Liver (tissue), 7 donors: ENCODE measurements at regions not wholly inside any gene's neighbourhood (a gene's known extent, or its start where the extent isn't known, plus 50 kb on each side); places are given as distances from the start of the nearest gene placed in this dataset.

Experiments used
- DNase-seq: peaks from one replicate; pipeline ENCODE4 v3.0.0-alpha.2; 2017; ENCODE audit warnings: low spot score
- H3K27ac ChIP-seq, 2 donors: one replicate each; pipeline ENCODE4 v1.7.0; 2013; ENCODE audit warnings: inconsistent platforms in 2 of 2, low read length in 2 of 2, control low read depth in 1 of 2, low read depth in 1 of 2, mild to moderate bottlenecking in 1 of 2
- H3K27me3 ChIP-seq, 4 donors: one replicate each; pipeline versions ENCODE4 v1.6.1 to v1.7.0; 2013; ENCODE audit warnings: low read length in 3 of 4, inconsistent platforms in 1 of 4, mild to moderate bottlenecking in 1 of 4, moderate library complexity in 1 of 4; ENCODE audit not compliant: control insufficient read depth in 4 of 4, insufficient read depth in 4 of 4
- H3K36me3 ChIP-seq, 4 donors: one replicate each; pipeline versions ENCODE4 v1.6.1 to v1.7.0; 2013; ENCODE audit warnings: low read length in 3 of 4, mild to moderate bottlenecking in 3 of 4, low read depth in 1 of 4, moderate library complexity in 1 of 4; ENCODE audit not compliant: control insufficient read depth in 4 of 4, insufficient read depth in 3 of 4
- H3K4me1 ChIP-seq, 4 donors: one replicate each; pipeline versions ENCODE4 v1.6.1 to v1.7.0; 2013; ENCODE audit warnings: low read length in 3 of 4, mild to moderate bottlenecking in 3 of 4, moderate library complexity in 1 of 4; ENCODE audit not compliant: control insufficient read depth in 4 of 4, insufficient read depth in 4 of 4
- H3K4me3 ChIP-seq, 3 donors: one replicate each; pipeline versions ENCODE4 v1.6.1 to v1.7.0; 2013; ENCODE audit warnings: low read length in 3 of 3, control low read depth in 1 of 3, low read depth in 1 of 3, mild to moderate bottlenecking in 1 of 3
- H3K9ac ChIP-seq, 2 donors: one replicate each; pipeline ENCODE4 v1.7.0; 2013; ENCODE audit warnings: low read length in 2 of 2, mild to moderate bottlenecking in 2 of 2, moderate library complexity in 2 of 2, control low read depth in 1 of 2, low read depth in 1 of 2
- H3K9me3 ChIP-seq, 4 donors: one replicate each; pipeline versions ENCODE4 v1.6.1 to v1.7.0; 2013; ENCODE audit warnings: low read length in 3 of 4; ENCODE audit not compliant: control insufficient read depth in 4 of 4
- EGR1 ChIP-seq, 2 donors: IDR thresholded peaks; 2 replicates each; pipeline ENCODE4 v1.6.1; 2016 to 2018; ENCODE audit warnings: antibody characterized with exemption in 2 of 2, low read depth in 2 of 2
- FOXA1 ChIP-seq: IDR thresholded peaks from 2 replicates; pipeline ENCODE4 v1.6.1; 2016; ENCODE audit warnings: antibody characterized with exemption
- FOXA2 ChIP-seq: IDR thresholded peaks from 2 replicates; pipeline ENCODE4 v1.6.1; 2016; ENCODE audit warnings: antibody characterized with exemption
- GABPA ChIP-seq, 2 donors: IDR thresholded peaks in 1 of 2; conservative IDR thresholded peaks in 1 of 2; 2 replicates each; pipeline ENCODE4 v1.6.1; 2016; ENCODE audit warnings: antibody characterized with exemption in 2 of 2, mild to moderate bottlenecking in 1 of 2, moderate library complexity in 1 of 2
- HNF4A ChIP-seq, 2 donors: conservative IDR thresholded peaks; 2 replicates each; pipeline ENCODE4 v1.6.1; 2016; ENCODE audit warnings: antibody characterized with exemption in 2 of 2, mild to moderate bottlenecking in 2 of 2
- HNF4G ChIP-seq: IDR thresholded peaks from 2 replicates; pipeline ENCODE4 v1.6.1; 2016; ENCODE audit warnings: antibody characterized with exemption
- JUND ChIP-seq, 2 donors: IDR thresholded peaks; 2 replicates each; pipeline ENCODE4 v1.6.1; 2016; ENCODE audit warnings: antibody characterized with exemption in 2 of 2
- MAX ChIP-seq: IDR thresholded peaks from 2 replicates; pipeline ENCODE4 v1.6.1; 2016; ENCODE audit warnings: antibody characterized with exemption
- NR2F2 ChIP-seq: IDR thresholded peaks from 2 replicates; pipeline ENCODE4 v1.6.1; 2016; ENCODE audit warnings: antibody characterized with exemption
- RAD21 ChIP-seq, 2 donors: IDR thresholded peaks; 2 replicates each; pipeline ENCODE4 v1.6.1; 2016; ENCODE audit warnings: antibody characterized with exemption in 2 of 2, mild to moderate bottlenecking in 2 of 2
- REST ChIP-seq: IDR thresholded peaks from 2 replicates; pipeline ENCODE4 v1.6.1; 2016; ENCODE audit warnings: antibody characterized with exemption, mild to moderate bottlenecking
- RXRA ChIP-seq, 2 donors: IDR thresholded peaks; 2 replicates each; pipeline ENCODE4 v1.6.1; 2017 to 2018; ENCODE audit warnings: antibody characterized with exemption in 2 of 2, mild to moderate bottlenecking in 1 of 2
- SP1 ChIP-seq: IDR thresholded peaks from 2 replicates; pipeline ENCODE4 v1.6.1; 2018; ENCODE audit warnings: antibody characterized with exemption, mild to moderate bottlenecking
- TAF1 ChIP-seq: conservative IDR thresholded peaks from 2 replicates; pipeline ENCODE4 v1.6.1; 2016; ENCODE audit warnings: antibody characterized with exemption, mild to moderate bottlenecking
- YY1 ChIP-seq: IDR thresholded peaks from 2 replicates; pipeline ENCODE4 v1.6.1; 2016; ENCODE audit warnings: antibody characterized with exemption, mild to moderate bottlenecking
- ZBTB33 ChIP-seq: IDR thresholded peaks from 2 replicates; pipeline ENCODE4 v1.6.1; 2016; ENCODE audit warnings: antibody characterized with exemption
- WGBS: extraction: QIAGEN DNeasy Blood & Tissue Kit; methylation state at CpG from one replicate; pipeline ENCODE4 v1.1.7; 2013; 5-methylcytosine and 5-hydroxymethylcytosine counted together
- TF ChIP-seq, protein P1 (sequence below): IDR thresholded peaks from 2 replicates; pipeline ENCODE4 v1.6.1; 2016; ENCODE audit warnings: antibody characterized with exemption
- donor health status: healthy.
- donor health status: healthy.
- donor health status: healthy.
- donor health status: healthy.

DNA sequence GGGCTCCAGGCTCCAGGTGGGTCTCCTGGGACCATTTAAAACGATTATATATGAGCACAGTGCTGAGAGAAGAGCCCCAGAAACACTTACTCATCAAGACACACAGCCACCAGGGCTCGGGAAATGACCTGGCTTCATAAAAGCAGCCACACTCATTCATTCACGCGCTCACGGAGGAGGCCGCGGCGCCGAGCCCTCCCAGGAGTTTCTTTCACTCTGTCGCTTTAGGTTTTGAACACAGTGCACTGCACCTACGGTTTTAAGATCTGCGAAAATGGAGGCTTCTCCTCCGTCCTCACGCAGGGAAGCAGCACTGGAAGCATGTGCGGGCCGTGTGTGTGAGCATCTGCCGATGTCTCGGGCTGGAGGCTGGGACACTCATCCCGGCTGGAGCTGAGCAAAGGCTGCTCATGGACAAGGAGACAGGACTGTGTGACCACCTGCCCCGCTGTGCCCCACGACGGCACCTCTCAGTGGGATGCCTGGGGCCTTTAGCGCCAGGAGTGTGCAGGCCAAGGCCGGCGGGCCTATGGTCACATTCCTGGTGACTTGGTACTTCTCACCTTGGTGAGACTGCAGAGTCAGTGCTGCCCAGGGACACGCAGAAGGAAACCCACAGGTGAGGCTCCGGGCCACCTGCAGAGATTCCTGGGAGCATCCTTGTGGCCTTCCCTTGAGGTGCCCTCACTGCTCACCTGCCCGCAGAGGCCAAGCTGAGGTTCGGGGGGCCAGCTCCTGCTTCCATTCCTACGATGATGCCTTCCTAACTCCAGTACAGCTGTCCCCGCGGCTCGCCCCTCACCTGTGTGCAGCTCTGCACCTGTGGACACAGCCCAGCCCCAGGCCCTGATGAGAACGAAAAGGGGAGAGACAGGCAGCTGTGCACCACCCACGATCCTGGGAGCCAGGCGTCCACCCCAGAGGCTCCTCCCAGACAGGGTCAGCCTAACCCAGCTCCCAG, 872.0 kb downstream of the BRD1 start:
- Histone ChIP-seq H3K36me3 (no peaks in the 10 kb centered on the region), H3K27me3 (no peaks in the 10 kb centered on the region), H3K9ac (no peak overlapping the region), H3K9me3 (no peaks in the 10 kb centered on the region), H3K27ac (no peak overlapping the region), H3K4me1 (no peaks in the 10 kb centered on the region), H3K4me3 (no peak overlapping the region)
- TF ChIP-seq HNF4G (no peak), REST (no peak), FOXA2 (no peak), RAD21 (IDR thresholded peaks at IDR 0.05) (no peak), SP1 (no peak), JUND (IDR thresholded peaks at IDR 0.05) (no peak), NR2F2 (no peak), HNF4A (conservative IDR thresholded peaks at IDR 0.05) (no peak), MAX (no peak), TAF1 (no peak), GABPA (IDR thresholded peaks at IDR 0.05 in 1 of 2, conservative IDR thresholded peaks at IDR 0.05 in 1 of 2) (no peak)
- TF ChIP-seq, protein P1, sequence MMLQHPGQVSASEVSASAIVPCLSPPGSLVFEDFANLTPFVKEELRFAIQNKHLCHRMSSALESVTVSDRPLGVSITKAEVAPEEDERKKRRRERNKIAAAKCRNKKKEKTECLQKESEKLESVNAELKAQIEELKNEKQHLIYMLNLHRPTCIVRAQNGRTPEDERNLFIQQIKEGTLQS = no peak
- DNase-seq = peak; percentile 16
- WGBS = 85% methylated on average over 36 of the region's 36 CpGs

GRCh38 chr22:48954781-48955311, 872.8 kb downstream of the BRD1 start:
- Histone ChIP-seq H3K27me3 (no peaks in the 10 kb centered on the region), H3K4me3 (no peak overlapping the region), H3K27ac (no peak overlapping the region), H3K36me3 (no peaks in the 10 kb centered on the region), H3K9me3 (no peaks in the 10 kb centered on the region), H3K9ac (no peak overlapping the region), H3K4me1 (no peaks in the 10 kb centered on the region)
- peak; percentile 13 for DNase-seq
- 74% methylated on average over 16 of the region's 16 CpGs for WGBS
- no peak for TF ChIP-seq GABPA (IDR thresholded peaks at IDR 0.05 in 1 of 2, conservative IDR thresholded peaks at IDR 0.05 in 1 of 2)
- no peak for TF ChIP-seq YY1
- no peak for TF ChIP-seq MAX
- no peak for TF ChIP-seq SP1
- TF ChIP-seq HNF4G = no peak
- TF ChIP-seq EGR1 (IDR thresholded peaks at IDR 0.05; ENCODE audit: low read depth in 2 of 2) = no peak
- TF ChIP-seq, protein P1 = no peak
- TF ChIP-seq REST = no peak
- no peak for TF ChIP-seq RAD21 (IDR thresholded peaks at IDR 0.05)
- TF ChIP-seq RXRA (IDR thresholded peaks at IDR 0.05) = no peak
- TF ChIP-seq ZBTB33 = no peak
- no peak for TF ChIP-seq FOXA2
- no peak for TF ChIP-seq NR2F2
- TF ChIP-seq FOXA1 = no peak
- TF ChIP-seq TAF1 = no peak
- TF ChIP-seq HNF4A (conservative IDR thresholded peaks at IDR 0.05) = no peak
